GM19043 (cell line): ENCODE measurements at regions not wholly inside any gene's neighbourhood (a gene's known extent, or its start where the extent isn't known, plus 50 kb on each side); places are given as distances from the start of the nearest gene placed in this dataset.

Experiments used
- ATAC-seq: cut with Tn5 transposase; IDR thresholded peaks from one replicate; pipeline ENCODE4 v1.9.1; 2021; ENCODE audit warnings: low read depth; ENCODE audit not compliant: unreplicated experiment

DNA sequence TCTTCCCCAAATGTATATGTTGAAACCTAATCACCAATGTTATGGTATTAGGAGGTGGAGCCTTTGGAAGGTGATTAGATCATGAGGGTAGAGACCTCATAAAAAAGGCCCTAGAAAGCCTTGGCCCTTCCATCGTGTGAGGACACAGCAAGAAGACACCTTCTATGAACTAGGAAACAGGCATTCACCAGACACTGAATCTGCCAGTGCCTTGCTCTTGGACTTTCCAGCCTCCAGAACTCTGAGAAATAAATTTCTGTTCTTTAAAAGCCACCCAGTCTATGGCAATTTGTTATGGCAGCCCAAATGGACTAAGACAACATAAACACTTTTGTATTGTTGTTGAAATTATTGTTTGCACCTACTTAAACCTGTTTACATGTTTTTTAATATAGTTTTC lies 221.8 kb upstream of the RPS6KA3 start:
- ATAC-seq, result no peak

DNA sequence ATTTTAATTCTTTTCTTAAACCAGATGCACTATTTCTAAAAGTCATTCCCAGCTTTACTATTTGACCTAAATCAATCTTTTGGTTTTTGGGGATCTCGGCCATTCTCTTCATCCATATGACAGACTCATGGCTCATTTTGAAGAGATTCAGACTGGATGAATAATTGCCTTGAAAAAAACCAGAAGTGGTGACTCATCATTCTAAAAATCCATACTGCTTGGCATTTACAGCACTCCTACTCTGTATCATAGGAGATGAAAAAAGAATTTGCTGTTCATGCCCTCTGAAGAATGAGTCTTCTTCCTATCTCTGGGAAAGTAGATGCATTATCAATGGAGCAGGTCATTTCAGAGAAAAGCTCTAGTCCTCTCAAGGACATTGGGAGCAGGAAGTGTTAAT lies 220.5 kb upstream of the RPS6KA3 start:
- ATAC-seq, result no peak

DNA sequence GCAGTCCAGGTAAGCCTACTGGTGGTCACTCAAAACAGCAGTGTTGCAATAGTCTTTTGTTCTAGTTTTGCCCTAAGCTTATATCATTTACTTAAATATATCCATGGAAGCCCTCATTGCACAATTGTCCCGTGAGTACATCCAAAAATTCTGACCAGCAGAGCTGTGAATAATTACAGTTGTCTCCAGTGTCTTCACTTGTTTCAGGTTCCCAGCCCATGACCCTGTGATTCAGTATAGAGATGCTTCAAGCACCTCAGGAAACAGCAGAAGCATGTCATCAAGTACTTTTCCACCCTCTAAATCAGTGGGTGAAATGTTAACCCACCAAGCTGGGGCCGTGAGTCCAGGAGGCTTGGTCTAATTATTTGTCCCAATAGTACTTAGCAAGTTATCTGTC lies 214.9 kb upstream of the RPS6KA3 start:
- ATAC-seq, result no peak

- no peak for ATAC-seq
These were observed 213.2 kb upstream of the RPS6KA3 start for GRCh38 chrX:20479896-20480295.

GRCh38 chrX:20479048-20479447 lies 212.3 kb upstream of the RPS6KA3 start:
- no peak for ATAC-seq

GRCh38 chrX:20477836-20478524 lies 211.3 kb upstream of the RPS6KA3 start:
- ATAC-seq, result no peak

DNA sequence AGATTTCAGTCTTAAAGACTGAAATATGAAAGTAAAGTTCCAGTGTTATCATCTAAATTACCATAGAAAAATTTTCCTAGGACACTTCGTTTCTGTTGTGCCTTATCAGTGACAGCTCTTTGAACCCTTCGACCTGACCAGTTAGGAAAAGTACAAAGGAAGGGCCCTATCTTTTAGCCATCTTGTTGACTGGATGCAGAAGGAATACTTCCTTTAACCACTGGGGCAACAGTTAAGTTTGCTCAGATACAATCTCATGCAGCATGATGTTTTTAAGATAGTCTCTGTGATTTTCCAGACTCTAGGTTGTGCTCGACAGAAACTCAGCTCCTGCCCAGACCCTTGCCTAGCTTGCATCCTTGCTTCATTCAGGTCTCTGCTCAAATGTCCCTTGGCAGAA lies 210.5 kb upstream of the RPS6KA3 start:
- no peak for ATAC-seq

DNA sequence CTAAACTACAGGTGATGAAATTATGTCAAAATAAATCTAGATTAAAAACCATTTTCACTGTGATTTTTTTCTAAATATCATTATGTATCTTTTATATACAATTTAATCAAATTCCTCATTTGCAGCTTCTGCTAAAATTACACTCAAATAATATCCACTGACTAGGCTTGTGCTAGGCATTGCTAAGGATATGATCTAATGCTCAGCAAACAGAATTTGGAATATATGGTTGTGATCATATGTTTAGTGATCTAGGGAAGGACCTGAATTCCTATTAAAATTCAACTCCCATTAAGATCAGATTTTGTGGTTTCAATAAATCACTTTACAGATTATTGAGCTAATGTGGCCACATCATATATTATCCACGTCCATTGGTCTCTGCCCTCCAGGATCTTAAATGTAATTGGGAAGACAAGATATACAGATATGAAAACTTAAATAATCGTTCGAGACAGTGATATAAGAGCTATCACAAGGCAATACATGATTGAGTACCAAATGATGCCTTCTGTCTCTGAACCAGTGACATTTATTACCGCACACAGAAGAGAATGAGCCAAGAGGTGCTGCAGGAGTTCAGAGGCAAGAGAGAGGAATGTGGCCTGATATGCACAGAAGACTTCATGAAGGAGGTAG lies 206.0 kb upstream of the RPS6KA3 start:
- ATAC-seq, result no peak

DNA sequence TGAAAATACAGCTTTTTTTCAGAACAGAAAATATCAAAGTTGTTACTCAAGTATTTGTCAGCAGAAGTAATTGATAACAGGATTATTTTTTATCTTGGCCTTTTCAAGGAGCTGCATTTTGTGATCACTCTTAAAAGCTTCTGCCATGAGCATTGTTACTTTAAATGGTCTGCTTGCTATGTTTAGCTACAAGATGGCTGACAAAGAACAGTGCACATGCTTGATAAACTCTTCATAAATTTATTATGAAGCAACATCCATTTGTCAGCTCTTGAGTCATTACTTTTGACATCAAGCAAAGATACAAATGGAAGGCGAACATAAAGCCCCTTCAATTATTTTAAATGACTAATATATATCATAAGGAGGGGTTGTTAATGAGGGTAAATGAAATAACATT lies 205.4 kb upstream of the RPS6KA3 start:
- ATAC-seq, result no peak

DNA sequence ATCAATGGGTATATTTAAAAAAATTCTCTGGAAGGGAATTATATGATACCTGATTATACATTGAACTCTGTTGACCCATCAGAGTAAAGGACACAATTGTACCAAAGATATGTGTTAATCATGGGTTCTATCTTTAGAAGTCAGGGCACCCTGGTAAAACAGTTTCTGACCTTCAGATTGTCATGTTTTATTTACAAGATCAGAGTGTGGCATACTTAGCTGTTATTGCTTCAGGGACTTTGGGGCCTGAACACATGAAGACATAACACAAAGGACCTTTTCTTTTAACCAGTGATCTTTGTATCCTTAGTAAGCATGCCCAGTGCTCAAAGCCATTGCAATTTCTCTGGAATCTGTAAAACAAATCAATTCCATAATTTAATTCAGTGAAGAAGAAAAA lies 204.8 kb upstream of the RPS6KA3 start:
- no peak for ATAC-seq

DNA sequence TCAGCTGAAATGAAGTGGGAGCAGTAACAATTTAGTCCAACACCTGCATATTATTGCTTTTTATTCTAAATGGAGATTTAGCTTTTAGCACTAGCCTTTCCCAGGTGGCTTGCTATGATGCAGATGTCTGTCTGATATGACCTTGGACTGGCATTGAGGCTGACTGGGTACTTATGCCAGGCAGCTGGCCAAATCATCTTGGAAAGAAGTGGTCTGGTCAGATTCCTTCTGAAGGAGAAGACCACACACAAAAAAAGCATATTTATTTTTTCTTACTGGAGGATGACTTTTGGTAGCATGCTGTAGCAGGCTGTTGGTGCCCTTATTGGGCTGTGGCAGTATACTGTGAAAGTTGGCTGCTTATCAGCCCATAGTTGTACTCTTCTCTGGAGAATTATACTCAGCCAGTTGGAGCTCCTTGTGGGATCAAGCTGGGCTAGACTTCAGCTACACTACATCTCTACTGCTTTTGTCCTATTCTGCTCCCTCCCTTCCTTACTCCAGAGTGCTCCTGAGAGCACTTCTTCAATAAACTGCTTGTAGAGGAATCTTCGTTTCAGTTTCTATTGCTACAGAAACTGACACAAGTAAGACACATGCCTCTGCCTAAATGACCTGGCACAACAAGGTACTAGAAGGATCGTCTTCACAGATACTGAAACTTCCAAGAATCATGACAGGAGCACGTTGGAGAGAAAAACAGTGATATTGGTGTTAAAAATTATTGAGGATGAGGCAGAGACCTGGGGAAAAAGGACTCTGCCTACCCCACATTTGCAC lies 196.8 kb upstream of the RPS6KA3 start:
- no peak for ATAC-seq

GRCh38 chrX:20461576-20461975 lies 194.9 kb upstream of the RPS6KA3 start:
- ATAC-seq, result no peak

GRCh38 chrX:20461002-20461401 lies 194.3 kb upstream of the RPS6KA3 start:
- no peak for ATAC-seq

GRCh38 chrX:20459410-20460350 lies 193.0 kb upstream of the RPS6KA3 start:
- no peak for ATAC-seq

GRCh38 chrX:20456971-20457370 lies 190.3 kb upstream of the RPS6KA3 start:
- ATAC-seq, result no peak

GRCh38 chrX:20455001-20455400 lies 188.3 kb upstream of the RPS6KA3 start:
- ATAC-seq, result no peak

GRCh38 chrX:20454117-20454516 lies 187.4 kb upstream of the RPS6KA3 start:
- no peak for ATAC-seq

DNA sequence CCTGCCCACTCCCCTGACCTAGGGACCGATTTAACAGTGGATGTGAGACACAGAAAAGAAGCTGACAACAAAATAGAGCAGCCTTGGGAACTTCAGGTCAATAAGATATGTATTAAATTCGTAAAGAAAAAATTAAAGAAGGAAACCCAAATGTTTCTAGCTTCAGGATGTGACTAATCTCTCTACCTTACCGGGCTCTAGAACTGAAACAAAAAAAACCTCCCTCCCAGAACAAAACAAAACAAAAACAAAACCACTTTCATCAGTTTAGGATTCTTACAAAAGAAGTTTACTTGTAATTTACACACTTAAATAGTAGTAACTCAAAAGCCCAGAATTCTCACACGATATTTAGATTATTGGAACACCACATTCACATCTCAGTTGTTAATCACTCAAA lies 185.8 kb upstream of the RPS6KA3 start:
- peak; percentile 69 for ATAC-seq

DNA sequence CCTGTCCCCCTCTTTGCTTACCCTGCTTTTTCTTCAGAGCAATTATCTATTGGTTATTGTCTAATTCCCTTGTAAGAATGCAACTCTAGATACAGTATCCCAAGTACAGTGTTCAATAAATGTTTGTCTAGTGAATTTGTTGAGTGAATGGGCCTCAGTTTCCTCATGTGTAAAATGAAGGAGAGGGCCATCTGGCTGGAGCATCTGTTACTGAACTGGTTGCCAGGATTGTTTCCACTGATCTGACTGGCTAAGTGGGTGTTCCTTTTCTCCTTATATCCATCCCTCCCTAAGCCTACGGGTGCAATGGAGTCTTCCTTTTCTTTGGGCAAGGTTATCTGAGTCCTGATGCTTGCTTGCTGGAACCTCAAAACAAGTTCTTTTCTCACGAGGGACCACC lies 185.2 kb upstream of the RPS6KA3 start:
- no peak for ATAC-seq

- no peak for ATAC-seq
These were observed 178.4 kb upstream of the RPS6KA3 start for GRCh38 chrX:20445109-20445508.

DNA sequence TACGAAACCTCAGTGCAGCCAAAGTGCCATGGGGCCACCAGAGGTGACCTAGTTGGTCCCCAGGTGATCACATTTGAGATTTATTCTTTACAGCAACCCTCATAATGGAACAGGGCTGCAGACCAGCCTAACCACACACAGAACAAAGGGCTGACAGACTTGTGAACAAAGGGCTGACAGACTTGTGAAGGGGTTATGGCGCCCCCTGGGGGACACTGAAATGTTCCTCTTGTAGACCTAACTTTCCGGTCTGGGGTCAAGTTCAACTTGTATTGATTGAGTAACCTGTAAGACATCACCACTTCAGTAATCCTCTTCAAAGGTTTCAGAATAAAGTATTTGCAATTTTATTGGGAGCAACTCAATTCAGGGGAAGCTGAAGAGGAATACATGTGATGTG lies 175.9 kb upstream of the RPS6KA3 start:
- peak; percentile 49 for ATAC-seq
